PC-9 (cell line): ENCODE measurements at regions not wholly inside any gene's neighbourhood (a gene's known extent, or its start where the extent isn't known, plus 50 kb on each side); places are given as distances from the start of the nearest gene placed in this dataset.

ENCODE experiments used
- BruUV-seq: library from RNA; stranded (reverse); fragments of 400-500 nt; replicated peaks from 2 replicates; lab custom pipeline; 2021; lab: Mats Ljungman, UMichigan
- CTCF ChIA-PET: fragments of 300-600 bp; sonication (Branson Sonifier 250); formaldehyde crosslinking; loops from one replicate; lab custom pipeline; 2022; ENCODE audit warnings: antibody characterized with exemption; lab: Charles Lee
- POLR2A ChIA-PET: fragments of 300-600 bp; sonication (Branson Sonifier 250); formaldehyde crosslinking; loops from one replicate; lab custom pipeline; 2022; ENCODE audit warnings: antibody characterized with exemption; ENCODE audit not compliant: unreplicated experiment; lab: Charles Lee
- DNase-seq, 2 experiments: peaks; one replicate each; pipeline versions ENCODE4 v3.0.0 to v3.0.0-alpha.2; 2015 to 2022; ENCODE audit warnings: mixed read lengths in 1 of 2
- H2AFZ ChIP-seq: fragments of 200-600 bp; sonication (generic); 2 replicates; pipeline ENCODE4 v1.8.1; 2017; ENCODE audit warnings: antibody characterized with exemption
- H3F3A ChIP-seq: fragments of 200-600 bp; sonication (generic); 2 replicates; pipeline ENCODE4 v1.8.1; 2017; ENCODE audit warnings: antibody characterized with exemption, mild to moderate bottlenecking, low read depth; ENCODE audit not compliant: insufficient read depth
- H3K27ac ChIP-seq: fragments of 200-600 bp; sonication (generic); 2 replicates; pipeline ENCODE4 v1.6.1; 2016; ENCODE audit warnings: mixed run types
- H3K27me3 ChIP-seq: fragments of 200-600 bp; sonication (generic); 2 replicates; pipeline ENCODE4 v1.6.1; 2016; ENCODE audit warnings: low read depth, mixed run types; ENCODE audit not compliant: insufficient read depth
- H3K36me3 ChIP-seq: fragments of 200-600 bp; sonication (generic); 2 replicates; pipeline ENCODE4 v1.6.1; 2016; ENCODE audit warnings: low read depth, mixed run types
- H3K4me1 ChIP-seq: fragments of 200-600 bp; sonication (generic); replicated peaks from 2 replicates; pipeline ENCODE4 v1.6.1; 2016; ENCODE audit warnings: mixed run types; ENCODE audit not compliant: insufficient read depth
- H3K4me2 ChIP-seq: fragments of 200-600 bp; sonication (generic); 2 replicates; pipeline ENCODE4 v1.6.1; 2017; ENCODE audit warnings: mixed run types
- H3K4me3 ChIP-seq: fragments of 200-600 bp; sonication (generic); 2 replicates; pipeline ENCODE4 v1.6.1; 2016; ENCODE audit warnings: mixed run types
- H3K79me2 ChIP-seq: fragments of 200-600 bp; sonication (generic); 2 replicates; pipeline ENCODE4 v1.6.1; 2017; ENCODE audit warnings: low read depth, mixed run types
- H3K9me2 ChIP-seq: fragments of 200-600 bp; sonication (generic); 2 replicates; pipeline ENCODE4 v1.8.1; 2017; ENCODE audit warnings: mild to moderate bottlenecking; ENCODE audit not compliant: insufficient read depth
- H3K9me3 ChIP-seq: fragments of 200-600 bp; sonication (generic); 2 replicates; pipeline ENCODE4 v1.8.1; 2016; ENCODE audit warnings: low read depth; ENCODE audit not compliant: insufficient read depth
- H4K20me1 ChIP-seq: fragments of 200-600 bp; sonication (generic); 2 replicates; pipeline ENCODE4 v1.8.1; 2017; ENCODE audit not compliant: insufficient read depth
- CTCF ChIP-seq: fragments of 200-600 bp; sonication (generic); conservative IDR thresholded peaks from 2 replicates; pipeline ENCODE4 v1.6.1; 2017; ENCODE audit warnings: mixed run types, antibody characterized with exemption, mild to moderate bottlenecking, moderate library complexity
- EZH2 ChIP-seq: fragments of 200-600 bp; sonication (generic); IDR thresholded peaks from 2 replicates; pipeline ENCODE4 v1.8.0; 2017; ENCODE audit warnings: antibody characterized with exemption, low read depth
- intact Hi-C: fragments of 100-400 bp; cut with micrococcal nuclease; formaldehyde crosslinking; loops from one replicate; pipeline ENCODE4 v1.10.0; 2022; ENCODE audit not compliant: unreplicated experiment

GRCh38 chr1:30819244-30819571 lies 61.6 kb upstream of the LAPTM5 start:
- H3K79me2 ChIP-seq = no peaks in the 10 kb centered on the region
- no peak overlapping the region for H3K4me2 ChIP-seq
- H3F3A ChIP-seq = peaks cover 17% of the 10 kb centered on the region; the same call in 1 of the 2 replicates
- no peak overlapping the region for H3K4me3 ChIP-seq
- H2AFZ ChIP-seq = no peak overlapping the region
- TF ChIP-seq EZH2 (no peak), CTCF (no peak)
- no peaks in the 10 kb centered on the region for H3K27me3 ChIP-seq
- no peaks in the 10 kb centered on the region for H3K36me3 ChIP-seq
- DNase-seq = no peak
- H3K9me2 ChIP-seq = no peaks in the 10 kb centered on the region
- no peaks in the 10 kb centered on the region for H3K9me3 ChIP-seq
- H3K4me1 ChIP-seq = peaks cover 24% of the 10 kb centered on the region
- no peak overlapping the region for H3K27ac ChIP-seq
- H4K20me1 ChIP-seq = no peaks in the 10 kb centered on the region
- ChIA-PET CTCF (no interaction called here), POLR2A (no interaction called here)
- intact Hi-C loops = no loop called here
- no TSS peak for BruUV-seq

DNA sequence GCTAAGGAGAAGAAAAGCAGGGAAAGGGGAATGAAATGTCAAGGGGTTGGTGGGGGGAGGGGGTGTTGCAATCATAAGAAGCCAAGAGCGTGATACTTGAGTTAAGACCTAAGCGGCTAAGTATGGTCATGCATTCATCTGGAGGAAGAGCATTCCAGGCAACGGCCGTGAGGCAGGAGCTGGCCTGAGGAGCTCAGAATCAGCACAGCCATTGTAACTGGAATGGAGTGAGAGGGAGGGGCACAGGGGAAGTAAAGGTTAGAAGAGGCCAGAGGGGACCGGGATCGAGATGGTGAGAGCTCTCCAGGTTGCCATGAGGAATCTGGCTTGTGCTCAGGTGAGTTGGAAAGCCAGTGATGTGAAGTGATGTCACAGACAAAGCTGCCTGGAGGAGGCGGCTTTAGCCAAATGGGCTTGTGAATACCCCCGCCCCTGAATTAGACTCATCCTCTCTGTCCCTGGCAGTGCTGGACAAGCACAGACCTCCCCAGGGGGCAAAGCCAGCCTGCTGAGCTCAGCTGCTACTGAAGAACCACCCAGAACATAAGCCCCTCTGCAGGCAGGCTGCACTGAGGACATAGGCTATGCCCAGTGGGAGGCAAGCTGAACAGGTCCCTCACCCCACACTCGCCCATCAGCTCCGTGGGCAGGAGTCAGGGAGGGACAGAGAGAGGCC lies 61.1 kb upstream of the LAPTM5 start:
- Histone ChIP-seq H3K9me3 (no peaks in the 10 kb centered on the region), H3K4me1 (peaks cover 22% of the 10 kb centered on the region), H3K27me3 (no peaks in the 10 kb centered on the region), H3K36me3 (no peaks in the 10 kb centered on the region), H3K9me2 (no peaks in the 10 kb centered on the region), H3K27ac (no peak overlapping the region), H3F3A (peaks cover 12% of the 10 kb centered on the region; the same call in 1 of the 2 replicates), H4K20me1 (no peaks in the 10 kb centered on the region), H3K4me3 (no peak overlapping the region), H2AFZ (no peak overlapping the region), H3K4me2 (no peak overlapping the region), H3K79me2 (no peaks in the 10 kb centered on the region)
- intact Hi-C loops = no loop called here
- DNase-seq = no peak
- TF ChIP-seq CTCF (no peak), EZH2 (no peak)
- ChIA-PET CTCF (no interaction called here), POLR2A (interaction anchor here (0.6 kb wide), 1 partner anchor 21 kb away, joined by 3 read pairs; no protein-coding TSS in a partner anchor)
- no TSS peak for BruUV-seq

DNA sequence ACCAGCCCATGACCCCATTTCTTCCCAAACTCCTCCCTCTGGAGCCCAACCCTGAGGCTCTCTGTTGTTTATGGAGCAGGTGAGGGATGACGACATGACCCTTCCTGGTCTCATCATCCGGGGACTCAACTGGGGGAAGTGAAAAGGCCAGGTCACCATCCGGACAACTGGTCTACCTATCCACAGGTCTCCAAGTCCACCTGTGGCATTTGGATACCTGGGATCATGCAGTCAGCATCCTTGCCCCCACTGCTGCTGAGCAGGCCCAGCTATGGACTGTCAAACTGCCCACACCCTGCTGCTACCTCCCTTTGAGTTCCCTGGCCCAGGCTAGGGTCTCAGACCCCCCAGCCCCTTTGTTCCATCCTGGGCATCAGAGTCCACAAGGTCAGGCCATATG lies 60.0 kb upstream of the LAPTM5 start:
- H2AFZ ChIP-seq = no peak overlapping the region
- DNase-seq = no peak
- H3K27me3 ChIP-seq = no peaks in the 10 kb centered on the region
- H3K4me1 ChIP-seq = peaks cover 12% of the 10 kb centered on the region
- ChIA-PET CTCF (interaction anchor here (1.9 kb wide), 1 partner anchor 16 kb away, joined by 8 read pairs; no protein-coding TSS in a partner anchor), POLR2A (no interaction called here)
- H3K36me3 ChIP-seq = no peaks in the 10 kb centered on the region
- no peaks in the 10 kb centered on the region for H3K9me2 ChIP-seq
- H3K27ac ChIP-seq = no peak overlapping the region
- H4K20me1 ChIP-seq = no peaks in the 10 kb centered on the region
- H3K4me3 ChIP-seq = no peak overlapping the region
- H3K9me3 ChIP-seq = no peaks in the 10 kb centered on the region
- H3K79me2 ChIP-seq = no peaks in the 10 kb centered on the region
- H3F3A ChIP-seq = peaks cover 7% of the 10 kb centered on the region; the same call in 1 of the 2 replicates
- BruUV-seq = no TSS peak
- no peak overlapping the region for H3K4me2 ChIP-seq
- TF ChIP-seq CTCF (no peak), EZH2 (no peak)
- intact Hi-C loops = no loop called here
